Hindlimb muscle (tissue), 1 donor: ENCODE measurements at regions not wholly inside any gene's neighbourhood (a gene's known extent, or its start where the extent isn't known, plus 50 kb on each side); places are given as distances from the start of the nearest gene placed in this dataset.

Source experiments
- DNase-seq: peaks from one replicate; pipeline ENCODE4 v3.0.0-alpha.2; 2013

GRCh38 chr10:75347186-75347585 lies 54.4 kb downstream of the ZNF503 start:
- DNase-seq = no peak

- no peak for DNase-seq
Observed at GRCh38 chr10:75345738-75346137, 55.8 kb downstream of the ZNF503 start.

DNA sequence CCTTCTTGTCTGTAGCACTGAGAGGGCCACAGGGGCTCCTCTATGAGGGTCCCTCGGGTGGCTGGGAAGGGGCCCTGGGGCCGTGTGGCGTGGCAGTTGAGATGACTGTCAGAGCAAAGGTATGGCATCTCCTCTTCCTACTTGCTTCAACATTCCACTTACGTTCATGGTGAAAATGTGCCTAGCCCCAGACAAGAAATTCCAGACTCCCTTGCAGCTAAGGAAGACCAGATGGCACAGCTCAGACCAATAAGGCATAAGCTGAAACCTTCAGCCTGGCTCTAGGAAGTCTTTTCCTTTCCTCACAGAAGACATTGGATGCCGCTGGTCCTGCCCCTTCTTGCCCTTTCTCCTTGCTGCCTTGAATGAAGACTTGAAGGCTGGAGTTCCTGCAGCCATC lies 57.4 kb downstream of the ZNF503 start:
- DNase-seq = no peak

- DNase-seq = no peak
Observed at GRCh38 chr10:75342397-75342796, 59.2 kb downstream of the ZNF503 start.

DNA sequence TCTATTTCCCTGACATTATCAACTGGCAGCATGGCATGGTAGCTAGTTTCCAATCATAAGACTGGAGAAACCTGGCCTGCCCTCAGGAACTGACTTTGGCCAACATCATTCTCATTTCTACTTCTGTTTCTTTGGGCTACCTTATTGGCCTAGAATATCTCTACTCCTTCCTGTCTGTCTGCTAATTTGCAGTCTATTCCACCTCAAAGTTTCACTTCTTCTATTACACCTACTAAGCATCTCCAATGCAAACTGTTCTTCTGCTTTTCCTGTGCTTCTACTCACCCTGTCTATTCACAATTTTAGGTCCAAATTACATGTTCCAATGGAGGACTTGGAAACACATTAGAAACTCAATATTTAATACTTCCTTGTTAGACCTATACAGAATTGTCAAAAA lies 65.6 kb downstream of the ZNF503 start:
- DNase-seq = no peak

DNA sequence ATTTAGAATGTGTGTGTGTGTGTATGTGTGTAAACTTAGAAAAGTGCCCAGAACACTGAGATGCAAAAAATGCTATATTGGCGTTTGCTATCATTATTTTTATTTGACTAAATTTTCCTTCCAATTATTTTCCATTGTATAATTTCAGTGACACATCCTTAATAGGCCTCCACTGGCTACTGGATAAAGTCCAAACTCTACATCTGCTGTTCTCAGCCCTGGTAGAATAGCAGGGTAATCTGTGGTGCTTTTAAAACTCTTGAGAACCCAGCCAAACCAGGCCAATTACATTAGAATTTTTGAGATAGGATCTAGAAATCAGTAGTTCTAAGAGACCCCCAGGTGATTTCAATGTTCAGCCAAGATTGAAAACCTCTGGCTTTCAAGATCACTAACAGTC lies 66.4 kb downstream of the ZNF503 start:
- DNase-seq = no peak

DNA sequence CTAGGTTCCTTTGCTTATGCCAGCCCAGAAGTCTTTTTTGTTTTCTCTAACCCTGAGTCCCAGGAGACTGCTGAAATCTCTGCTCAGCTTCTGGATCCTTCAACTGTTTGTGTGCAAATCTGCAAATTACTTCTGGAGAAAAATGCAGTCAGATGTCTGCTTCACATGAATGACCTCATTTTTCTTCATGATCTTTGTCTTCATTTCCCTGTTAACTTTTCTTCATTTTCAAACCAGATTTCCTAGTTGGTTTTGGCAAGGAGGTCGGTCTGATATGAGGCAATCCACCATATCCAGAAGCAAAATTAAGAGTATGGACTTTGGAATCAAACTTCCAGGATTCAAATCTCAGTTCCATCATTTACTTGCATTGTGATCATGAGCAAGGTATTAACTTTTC lies 66.8 kb downstream of the ZNF503 start:
- no peak for DNase-seq

DNA sequence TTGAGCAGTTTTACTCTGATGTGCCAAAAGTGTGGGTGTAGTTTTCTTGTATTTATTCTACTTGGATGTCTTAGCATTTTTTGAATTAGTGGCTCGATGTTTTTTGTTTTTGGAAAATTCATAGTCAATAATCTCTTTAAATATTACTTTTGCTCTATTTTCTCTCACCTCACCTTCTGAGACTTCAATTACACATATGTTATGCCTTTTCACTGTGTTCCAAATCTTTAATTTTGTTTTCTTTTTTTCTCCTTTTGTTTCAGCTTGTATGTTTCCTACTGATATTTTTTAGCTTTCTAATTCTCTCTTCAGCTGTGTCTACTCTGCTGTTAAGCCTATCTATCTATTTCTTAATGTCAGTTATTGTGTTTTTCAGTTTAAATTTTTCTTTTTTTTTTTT lies 69.5 kb downstream of the ZNF503 start:
- no peak for DNase-seq

GRCh38 chr10:75331081-75331480 lies 70.5 kb downstream of the ZNF503 start:
- peak; percentile 15 for DNase-seq

GRCh38 chr10:75329190-75329745 lies 72.3 kb downstream of the ZNF503 start:
- no peak for DNase-seq

DNA sequence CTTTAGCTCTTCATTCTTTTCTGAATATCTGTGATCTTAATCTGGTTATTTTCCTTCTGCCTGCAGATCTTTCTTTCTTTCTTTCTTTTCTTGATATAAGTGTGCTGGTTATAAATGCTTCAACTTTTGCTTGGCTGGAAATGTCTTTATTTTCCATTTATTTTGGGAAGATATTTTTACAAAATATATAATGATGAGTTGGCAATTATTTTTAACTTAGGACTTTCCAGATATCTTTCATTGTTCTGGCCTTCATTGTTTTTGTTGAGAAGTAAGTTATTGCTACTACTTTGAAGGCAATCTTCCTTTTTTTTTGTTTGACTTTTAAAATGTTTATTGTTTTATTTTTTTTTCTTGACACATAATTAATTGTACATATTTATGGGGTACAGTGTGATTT lies 75.3 kb downstream of the ZNF503 start:
- no peak for DNase-seq

DNA sequence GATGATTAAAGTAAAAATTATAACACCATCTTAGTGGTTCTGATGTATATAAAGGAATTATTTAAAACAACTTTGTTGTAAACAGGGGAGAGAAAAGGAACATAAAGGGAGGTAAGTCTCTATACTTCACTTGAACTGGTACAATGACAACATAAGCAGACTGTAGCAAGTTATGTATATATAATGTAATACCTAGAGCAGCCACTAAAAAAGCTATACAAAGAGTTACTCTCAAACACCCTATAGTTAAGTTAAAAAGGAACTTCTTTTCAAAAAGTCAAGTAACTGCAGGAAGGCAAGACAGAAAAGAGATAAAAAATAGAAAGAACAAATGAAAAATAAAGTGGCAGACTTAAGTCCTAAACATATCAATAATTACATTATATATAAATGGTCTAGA lies 82.3 kb downstream of the ZNF503 start:
- no peak for DNase-seq

DNA sequence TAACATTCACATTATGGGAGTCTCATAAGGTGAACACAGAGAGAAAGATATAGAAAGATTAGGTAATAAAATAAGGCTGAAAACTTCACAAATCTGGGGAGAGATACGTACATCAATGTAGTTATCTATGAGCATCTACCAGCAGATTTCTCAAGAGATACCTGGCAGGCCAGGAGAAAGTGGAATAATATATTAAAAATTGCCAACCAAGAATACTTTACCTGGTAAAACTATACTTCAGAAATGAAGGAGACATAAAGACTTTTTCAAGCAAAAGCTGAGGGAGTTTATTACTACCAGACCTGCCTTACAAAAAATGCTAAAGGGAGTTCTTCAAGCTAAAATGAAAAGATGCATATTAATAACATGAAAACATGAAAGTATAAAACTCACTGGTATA lies 78.8 kb upstream of the COMTD1 start:
- DNase-seq = no peak

DNA sequence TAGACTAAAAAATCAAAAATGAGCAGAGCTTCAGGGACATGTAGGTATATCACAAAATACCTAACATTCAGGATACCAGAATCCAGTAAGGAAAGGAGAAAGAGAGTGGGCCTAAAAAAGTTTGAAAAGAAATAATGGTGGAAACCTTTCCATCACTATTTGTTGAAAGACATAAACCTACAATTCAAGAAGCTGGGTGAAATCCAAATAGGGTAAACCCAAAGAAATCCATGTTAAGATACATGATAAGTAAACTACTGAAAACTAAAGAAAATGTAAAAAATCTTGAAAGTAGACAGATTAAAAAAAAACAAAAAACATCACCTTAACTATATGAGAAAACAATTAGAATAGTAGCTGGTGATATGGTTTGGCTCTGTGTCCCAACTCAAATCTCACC lies 76.7 kb upstream of the COMTD1 start:
- DNase-seq = no peak

DNA sequence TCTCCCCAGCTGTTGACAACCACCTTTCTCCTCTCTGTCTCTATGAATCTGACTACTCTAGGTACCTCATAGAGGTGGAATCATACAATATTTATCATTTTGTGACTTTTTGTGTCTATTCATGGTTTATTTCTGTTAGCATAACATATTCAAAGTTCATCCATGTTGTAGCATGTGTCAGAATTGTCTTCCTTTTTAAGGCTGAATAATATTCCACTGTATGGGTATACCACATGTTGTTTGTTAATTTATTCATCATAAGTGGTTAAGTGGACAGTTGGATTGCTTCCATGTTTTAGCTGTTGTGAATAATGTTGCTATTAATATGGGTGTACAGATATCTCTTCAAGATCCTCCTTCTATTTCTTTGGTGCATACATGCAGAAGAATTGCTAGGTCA lies 69.9 kb upstream of the COMTD1 start:
- no peak for DNase-seq

DNA sequence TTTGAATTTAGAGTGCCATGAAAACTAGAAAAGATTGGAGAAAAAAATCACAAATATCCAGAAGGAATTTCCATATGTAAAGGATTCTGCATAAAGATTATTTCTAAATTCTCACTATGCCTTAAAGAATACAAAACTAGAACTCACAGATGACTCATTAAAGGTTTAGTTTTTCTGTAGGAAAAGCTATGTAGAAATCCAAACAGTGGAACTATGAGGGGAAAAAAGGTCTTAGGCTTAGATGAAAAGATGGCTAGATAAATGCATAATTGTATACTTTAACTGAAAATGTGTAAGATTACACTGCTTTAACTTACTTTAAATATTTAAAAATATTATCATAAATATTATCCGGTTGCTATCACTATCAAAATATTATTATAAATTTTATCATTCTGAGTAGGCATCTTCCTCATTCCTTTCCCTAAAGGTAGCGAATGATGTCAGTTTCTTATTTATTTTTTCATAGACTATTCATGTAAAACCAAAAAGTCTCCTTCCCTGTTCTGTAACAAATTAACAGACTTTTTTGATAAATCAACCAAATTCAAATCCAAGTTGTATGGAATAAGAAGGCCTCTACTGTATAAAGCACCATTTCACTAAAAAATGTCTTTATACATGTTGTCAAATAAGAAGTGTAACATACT lies 69.1 kb upstream of the COMTD1 start:
- DNase-seq = no peak

DNA sequence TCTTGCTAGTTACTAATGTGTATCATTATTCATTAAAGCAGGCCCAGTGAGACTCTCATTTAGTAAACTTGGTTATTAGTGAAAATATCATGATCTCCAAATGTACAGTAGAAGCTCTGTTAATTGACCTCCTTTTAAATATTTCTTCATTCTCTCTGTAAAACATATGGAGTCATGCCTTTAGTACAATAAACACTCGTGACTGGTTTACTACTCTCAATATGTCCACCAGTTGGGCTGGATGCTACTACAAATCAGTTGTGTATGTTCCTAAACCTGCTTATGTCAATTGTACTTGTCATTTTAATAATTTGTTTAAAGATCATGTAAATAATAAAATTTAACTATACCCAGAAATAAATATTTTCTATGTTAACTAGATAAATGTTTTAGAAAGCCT lies 68.6 kb upstream of the COMTD1 start:
- no peak for DNase-seq

DNA sequence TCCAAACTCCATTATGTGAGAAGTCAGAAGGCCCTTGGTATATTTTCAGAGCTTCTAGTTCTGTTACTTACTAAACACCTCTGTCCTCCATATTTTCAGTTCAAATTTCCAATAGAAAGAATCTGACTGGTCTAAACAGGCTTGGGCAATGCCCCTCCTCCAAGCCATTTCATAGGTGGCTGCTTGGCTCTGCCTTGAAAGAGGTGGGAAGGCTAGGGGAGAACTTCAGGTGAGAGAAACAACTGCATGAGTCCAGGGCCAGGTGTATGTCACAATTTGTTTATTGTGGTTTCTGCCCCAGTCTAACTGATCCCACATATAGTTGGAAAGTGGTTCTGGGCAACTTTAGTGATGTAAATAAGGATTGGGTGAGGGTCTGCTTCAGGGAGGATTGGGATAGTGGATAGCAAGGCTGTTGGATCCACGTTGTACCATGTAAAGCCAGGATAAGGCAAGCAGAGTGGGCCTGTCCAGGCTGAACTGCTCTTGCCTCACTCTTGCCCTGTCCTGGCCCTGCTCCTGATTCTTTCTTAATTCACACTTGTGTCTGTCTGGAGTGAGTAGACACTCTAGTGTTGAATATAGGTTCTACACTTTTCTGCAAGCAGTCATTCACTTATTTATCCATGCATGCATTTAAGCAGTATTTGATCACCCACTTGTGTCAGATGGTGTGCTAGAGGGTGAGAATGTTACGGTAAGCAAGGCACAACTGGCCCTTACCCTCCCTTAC lies 67.5 kb upstream of the COMTD1 start:
- no peak for DNase-seq

- DNase-seq = no peak
Observed at GRCh38 chr10:75302029-75302428, 66.3 kb upstream of the COMTD1 start.

GRCh38 chr10:75297021-75297599 lies 61.4 kb upstream of the COMTD1 start:
- DNase-seq = no peak

DNA sequence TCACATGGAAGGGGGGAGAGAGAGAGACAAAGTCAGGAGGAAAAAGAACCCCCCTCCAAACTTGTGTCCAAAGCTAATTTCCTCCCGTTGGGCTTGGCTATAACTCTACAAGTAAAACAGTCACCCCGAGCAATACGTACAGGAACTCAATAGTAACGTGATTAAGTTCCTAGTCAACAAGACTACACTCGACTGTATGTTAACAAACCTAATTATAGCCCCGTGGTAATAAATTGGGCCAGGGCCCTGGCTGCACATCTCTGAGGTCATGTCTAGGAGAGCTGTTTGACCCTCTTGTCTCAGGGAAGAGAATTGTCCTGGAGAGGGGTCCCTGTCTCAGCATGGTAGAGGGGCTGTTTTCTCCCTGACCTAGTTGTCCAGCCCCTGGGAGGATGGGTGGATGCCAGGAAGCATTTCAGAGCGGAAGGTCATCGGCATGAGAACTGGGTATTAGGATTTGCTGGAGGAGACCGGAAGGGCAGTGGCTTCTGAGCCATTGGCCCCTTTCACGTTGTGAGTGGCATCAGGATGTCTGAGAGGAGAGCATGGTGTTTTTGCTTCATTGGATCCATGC lies 60.2 kb upstream of the COMTD1 start:
- DNase-seq = no peak

GRCh38 chr10:75294866-75295701 lies 59.3 kb upstream of the COMTD1 start:
- peak; percentile 79 for DNase-seq

GRCh38 chr10:75294518-75294865 lies 58.7 kb upstream of the COMTD1 start:
- no peak for DNase-seq
